SIG-M5 treated with dmso at 0.1 percent for 504 hours (cell line): ENCODE measurements at regions not wholly inside any gene's neighbourhood (a gene's known extent, or its start where the extent isn't known, plus 50 kb on each side); places are given as distances from the start of the nearest gene placed in this dataset.

Experiments
- DNase-seq: peaks from one replicate; lab custom pipeline; 2025; ENCODE audit not compliant: unreplicated experiment; lab: John Stamatoyannopoulos, UW

- DNase-seq: no peak
Measured at GRCh38 chr4:22984390-22984789, 291.7 kb downstream of the GBA3 start.

DNA sequence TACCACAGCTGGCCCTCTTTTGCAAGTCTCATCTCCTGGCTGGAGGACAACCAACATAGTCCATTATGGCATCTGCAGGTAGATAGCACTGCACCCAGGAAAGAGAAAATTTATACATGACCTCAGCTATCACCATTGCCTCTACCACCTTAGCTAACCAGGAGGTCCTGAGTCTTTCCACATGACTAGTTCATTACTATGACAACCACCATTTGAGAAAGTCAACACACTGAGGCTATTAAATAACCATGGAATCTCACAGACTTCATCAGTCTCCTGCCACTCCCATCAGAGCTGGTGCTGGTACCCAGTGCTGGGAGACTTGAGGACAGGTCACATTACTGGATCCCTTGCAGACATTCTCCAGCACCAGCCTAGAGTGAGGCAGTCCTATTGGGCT lies 285.9 kb downstream of the GBA3 start:
- no peak for DNase-seq

DNA sequence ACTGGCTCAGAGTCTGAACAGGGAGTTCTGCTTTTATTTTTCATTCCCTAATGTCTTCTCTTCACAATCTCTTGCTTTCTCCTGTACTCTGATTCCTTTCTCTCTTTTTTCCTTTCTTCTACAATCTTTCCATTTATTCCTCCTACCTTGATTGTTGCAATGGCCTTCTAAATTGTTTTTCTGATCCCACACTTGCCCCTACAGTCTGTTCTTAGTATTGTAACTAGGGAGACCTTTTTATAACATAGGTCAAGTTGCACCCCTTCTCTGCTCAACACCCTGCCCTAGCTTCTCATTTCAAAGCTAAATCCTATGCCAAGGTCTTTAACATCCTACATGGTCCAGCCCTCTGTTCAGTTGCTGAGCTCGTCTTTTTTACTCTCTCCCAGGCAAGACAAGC lies 277.9 kb downstream of the GBA3 start:
- DNase-seq: no peak

- no peak for DNase-seq
Measured at GRCh38 chr4:22969287-22969896, 276.7 kb downstream of the GBA3 start.

- no peak for DNase-seq
Measured at GRCh38 chr4:22962295-22962694, 269.6 kb downstream of the GBA3 start.

GRCh38 chr4:22959483-22959882 lies 266.7 kb downstream of the GBA3 start:
- no peak for DNase-seq

- DNase-seq: no peak
Measured at GRCh38 chr4:22957774-22958309, 265.1 kb downstream of the GBA3 start.

DNA sequence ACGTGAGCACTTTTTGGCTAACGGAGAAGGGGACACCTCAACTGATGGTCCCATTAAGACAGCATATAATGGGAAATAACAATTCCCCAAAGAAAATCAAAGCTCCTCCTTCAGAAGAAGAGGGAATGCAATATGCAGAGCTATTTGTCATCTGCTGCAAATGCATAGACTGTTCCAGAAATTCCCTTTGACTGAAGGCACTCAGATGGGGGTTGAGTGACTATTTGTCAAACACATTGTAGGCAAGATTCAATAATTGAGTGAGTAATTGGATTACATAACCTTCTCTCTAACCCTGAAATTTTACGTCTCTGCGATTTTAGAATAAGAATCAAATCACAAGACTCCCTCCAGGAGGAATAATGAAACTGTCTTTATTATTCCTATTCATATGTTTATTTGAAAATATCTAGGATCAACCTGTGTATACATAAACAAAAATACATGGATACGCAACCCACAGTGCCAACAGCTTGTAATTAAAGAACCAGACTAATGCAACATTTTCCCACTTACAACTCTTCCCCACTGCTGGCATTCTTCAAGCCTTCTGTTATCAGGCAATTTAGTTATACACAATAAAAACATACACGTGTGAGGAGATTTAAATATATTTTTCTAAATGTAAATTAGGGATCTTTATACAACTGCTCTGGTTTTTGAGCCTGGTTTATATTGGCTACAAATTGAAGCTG lies 256.6 kb downstream of the GBA3 start:
- no peak for DNase-seq

GRCh38 chr4:22947851-22948250 lies 255.1 kb downstream of the GBA3 start:
- no peak for DNase-seq

GRCh38 chr4:22942920-22943559 lies 250.3 kb downstream of the GBA3 start:
- no peak for DNase-seq

GRCh38 chr4:22941688-22942375 lies 249.1 kb downstream of the GBA3 start:
- DNase-seq: no peak

DNA sequence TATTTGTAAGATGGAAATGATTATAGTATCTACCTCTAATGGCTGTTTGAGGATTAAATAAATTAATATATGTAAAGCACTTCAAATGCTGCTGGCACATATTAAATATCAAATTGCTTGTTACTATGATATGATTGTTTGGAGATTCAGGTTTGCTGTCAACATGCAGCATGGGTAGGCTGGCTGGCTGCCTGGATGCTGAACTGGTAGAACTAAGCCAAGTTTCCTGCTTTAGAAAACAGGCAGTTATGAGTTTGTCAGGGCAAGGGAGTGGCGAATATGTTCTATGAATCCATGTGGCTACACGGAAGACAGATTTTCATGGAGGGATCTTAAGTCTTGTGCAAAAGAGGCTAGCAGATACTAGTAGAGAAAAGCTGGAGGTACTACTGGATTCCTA lies 239.6 kb downstream of the GBA3 start:
- DNase-seq: no peak

DNA sequence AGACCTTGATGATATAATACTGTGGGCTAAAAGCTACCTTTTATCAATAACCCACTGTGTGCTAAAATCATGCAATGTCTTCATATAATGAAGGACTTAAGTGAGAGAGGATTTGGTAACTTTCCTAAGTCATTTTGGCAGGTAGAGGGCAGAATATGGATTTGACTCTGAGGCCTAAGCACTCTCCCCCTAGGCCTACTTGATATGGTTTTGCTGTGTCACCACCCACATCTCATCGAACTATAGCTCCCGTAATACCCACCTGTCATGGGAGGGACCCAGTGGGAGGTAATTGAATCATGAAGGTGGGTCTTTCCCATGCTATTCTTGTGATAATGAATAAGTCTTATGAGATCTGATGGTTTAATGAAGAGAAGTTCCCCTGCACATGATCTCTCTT lies 229.7 kb downstream of the GBA3 start:
- DNase-seq: no peak

GRCh38 chr4:22921936-22922335 lies 229.2 kb downstream of the GBA3 start:
- no peak for DNase-seq

DNA sequence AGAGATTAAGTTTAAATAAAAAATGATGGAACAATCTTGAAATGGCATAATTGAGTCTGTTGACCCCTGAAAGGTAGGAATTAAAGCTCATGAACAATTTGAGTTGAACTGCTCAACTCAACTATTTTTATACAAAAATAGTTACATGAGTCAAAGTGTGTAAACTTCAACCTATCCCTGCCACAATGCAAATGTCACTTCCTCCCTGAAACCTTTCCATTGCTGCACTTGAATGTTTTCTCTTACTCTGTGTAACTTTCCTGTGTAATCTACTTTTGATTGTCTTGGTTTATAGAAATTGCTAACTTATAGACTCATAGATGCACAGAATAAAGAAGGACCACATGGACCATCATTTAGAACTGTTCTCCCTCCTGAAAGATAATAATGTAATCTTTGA lies 218.5 kb downstream of the GBA3 start:
- no peak for DNase-seq

DNA sequence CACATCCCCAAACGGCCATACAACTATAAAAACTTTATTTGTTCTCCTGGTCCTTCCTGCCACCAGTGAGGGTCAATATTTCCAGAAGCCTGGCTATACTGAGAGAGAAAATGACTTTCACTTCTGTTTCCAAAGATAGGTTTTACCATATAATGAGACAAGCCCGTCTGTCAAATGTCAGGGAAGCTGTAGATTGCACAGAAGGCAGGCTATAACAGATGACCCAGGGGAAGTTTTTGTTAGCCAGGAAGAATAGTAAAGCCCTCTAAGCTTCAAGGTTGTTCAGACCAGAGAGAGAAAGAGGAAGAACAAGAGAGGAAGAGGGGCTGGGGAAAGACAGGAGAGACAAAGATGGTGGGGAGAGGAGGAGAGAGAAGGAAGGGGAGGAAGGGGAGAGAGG lies 217.5 kb downstream of the GBA3 start:
- DNase-seq: no peak

- DNase-seq: no peak
Measured at GRCh38 chr4:22906045-22906444, 213.3 kb downstream of the GBA3 start.

DNA sequence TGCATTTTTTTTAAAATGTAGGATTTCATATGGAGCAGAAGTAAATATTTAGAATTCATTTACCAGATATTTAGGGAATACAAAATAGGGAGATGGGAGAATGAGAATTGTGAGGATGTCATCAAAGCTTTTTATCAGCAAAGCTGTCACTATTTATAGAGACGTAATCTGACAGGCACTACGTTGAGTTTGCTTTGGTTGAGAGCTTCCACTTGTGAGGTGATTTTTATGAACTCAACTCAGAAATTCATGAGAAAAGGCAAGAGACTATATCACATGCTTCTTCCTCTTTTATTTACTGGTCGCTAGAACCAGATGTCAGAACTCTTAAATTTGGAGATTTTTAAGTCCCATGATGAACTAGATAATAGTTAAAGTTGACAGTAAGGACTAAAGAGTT lies 211.2 kb downstream of the GBA3 start:
- no peak for DNase-seq

DNA sequence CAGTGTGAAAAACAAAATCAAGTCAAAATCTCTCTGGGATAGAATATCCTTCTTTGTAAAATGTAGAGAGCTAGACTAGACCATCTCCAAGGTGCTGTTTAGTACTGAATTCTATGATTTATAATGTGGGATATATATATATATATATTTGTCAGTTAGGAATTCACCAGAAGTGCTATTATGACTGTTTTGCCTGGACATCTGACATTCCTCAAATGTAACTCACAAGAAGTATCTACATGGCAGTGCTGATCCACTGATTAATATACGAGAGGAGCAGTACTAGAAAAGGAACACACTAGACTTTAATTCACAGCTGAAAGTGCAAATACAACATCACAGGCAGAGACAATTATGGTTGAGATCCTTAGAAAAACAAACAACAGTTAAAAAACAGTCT lies 208.9 kb downstream of the GBA3 start:
- DNase-seq: no peak

DNA sequence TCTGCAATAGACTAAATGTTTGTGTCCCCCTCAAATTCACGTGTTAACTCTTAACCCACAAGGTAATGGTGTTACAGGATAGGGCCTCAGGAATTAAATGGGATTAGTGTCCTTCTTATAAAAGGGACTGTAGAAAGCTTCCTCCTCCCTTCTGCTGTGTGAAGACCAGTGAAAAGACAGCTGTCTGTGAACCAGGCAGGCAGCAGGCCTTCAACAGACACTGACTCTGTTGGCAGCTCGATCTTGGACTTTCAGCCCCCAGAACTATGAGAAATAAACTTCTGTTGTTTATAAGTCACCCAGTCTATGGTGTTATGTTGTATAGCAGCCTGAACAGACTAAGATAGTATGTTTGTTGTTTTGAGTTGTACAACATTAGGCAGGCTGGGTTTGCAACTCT lies 208.1 kb downstream of the GBA3 start:
- DNase-seq: no peak

DNA sequence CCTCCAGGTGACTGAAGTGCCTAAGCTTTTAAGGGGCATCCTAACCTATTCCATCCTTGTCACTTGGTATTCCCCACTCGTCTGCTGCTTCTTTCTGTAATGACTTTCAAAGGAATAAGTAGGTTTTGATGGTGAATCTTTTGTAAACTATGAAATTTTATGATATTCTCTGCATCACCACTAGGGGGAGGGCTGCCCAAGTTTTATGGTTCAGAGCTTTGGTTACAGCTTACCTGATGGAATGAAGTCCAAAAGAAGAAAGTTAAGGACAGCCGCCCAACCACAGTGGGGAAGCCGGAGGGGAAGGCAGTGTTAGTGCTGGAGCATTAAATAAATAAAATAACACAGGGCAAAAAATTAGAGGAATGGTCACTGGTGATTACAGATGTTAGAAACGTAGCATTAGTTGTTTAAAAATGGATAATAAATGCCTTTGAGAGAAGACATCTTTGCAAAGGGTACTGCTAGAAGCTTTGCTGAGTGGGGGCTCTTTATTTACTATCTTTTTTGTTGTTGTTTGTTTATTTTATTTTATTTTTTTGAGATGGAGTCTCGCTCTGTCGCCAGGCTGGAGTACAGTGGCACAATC lies 204.9 kb downstream of the GBA3 start:
- DNase-seq: peak; percentile 25
